ENCODE measurements at regions not wholly inside any gene's neighbourhood (a gene's known extent, or its start where the extent isn't known, plus 50 kb on each side); places are given as distances from the start of the nearest gene placed in this dataset.
A peak's percentile ranks its signal among the peaks of the same experiment; 100 is the strongest.

DNA sequence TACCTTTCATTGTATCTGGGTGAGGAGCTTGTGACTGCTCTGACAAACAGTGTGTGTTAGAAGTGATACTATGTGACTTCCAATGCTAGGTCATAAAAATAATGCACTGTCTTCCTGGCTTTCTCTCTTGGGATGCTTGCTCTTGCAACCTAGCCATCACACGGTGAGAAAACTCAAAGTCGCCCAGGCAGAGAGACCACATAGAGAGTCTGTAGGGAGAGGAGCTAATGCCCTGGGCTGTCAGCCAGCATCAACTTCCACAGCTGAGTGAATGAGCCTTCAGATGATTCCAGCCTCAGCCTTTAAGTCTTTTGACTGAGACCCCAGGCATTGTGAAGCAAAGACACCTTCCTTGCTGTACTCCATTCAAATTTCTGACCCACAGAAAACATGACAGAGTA lies 220.6 kb upstream of the SGO1 start:
- no peaks in the 10 kb centered on the region for H3K36me3 ChIP-seq (ENCODE audit: control insufficient read depth, insufficient read depth, low read length)
- ChIA-PET POLR2A (no interaction called here), CTCF (no interaction called here)
- DNase-seq (ENCODE audit: low read depth), result no peak
- no peaks in the 10 kb centered on the region for H3K27me3 ChIP-seq (ENCODE audit: control insufficient read depth, insufficient read depth, low read length)
- no peak overlapping the region for H3K4me3 ChIP-seq (ENCODE audit: low read depth, low read length)
- TF ChIP-seq, protein P1, sequence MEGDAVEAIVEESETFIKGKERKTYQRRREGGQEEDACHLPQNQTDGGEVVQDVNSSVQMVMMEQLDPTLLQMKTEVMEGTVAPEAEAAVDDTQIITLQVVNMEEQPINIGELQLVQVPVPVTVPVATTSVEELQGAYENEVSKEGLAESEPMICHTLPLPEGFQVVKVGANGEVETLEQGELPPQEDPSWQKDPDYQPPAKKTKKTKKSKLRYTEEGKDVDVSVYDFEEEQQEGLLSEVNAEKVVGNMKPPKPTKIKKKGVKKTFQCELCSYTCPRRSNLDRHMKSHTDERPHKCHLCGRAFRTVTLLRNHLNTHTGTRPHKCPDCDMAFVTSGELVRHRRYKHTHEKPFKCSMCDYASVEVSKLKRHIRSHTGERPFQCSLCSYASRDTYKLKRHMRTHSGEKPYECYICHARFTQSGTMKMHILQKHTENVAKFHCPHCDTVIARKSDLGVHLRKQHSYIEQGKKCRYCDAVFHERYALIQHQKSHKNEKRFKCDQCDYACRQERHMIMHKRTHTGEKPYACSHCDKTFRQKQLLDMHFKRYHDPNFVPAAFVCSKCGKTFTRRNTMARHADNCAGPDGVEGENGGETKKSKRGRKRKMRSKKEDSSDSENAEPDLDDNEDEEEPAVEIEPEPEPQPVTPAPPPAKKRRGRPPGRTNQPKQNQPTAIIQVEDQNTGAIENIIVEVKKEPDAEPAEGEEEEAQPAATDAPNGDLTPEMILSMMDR (IDR thresholded peaks at IDR 0.05; ENCODE audit: insufficient read depth, low read depth, low read length), result no peak

DNA sequence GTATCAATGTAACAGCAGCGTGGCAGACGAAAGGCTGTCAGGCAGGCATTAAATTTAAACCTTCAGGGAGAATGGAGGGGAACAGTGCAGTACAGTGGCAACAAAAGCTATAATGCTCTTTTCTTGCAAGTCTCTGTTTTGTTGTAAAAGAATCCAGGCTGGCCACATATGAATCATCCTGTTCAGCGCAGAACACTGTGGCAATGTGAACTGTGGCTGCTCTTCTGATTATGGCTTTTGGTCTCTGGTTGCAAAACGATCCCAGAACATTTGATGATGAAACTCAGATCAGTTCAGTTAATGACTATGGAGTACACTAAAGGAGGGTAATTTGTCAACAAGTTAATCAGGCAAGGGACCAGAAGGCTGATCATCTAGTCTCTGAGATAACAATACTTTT lies 219.7 kb upstream of the SGO1 start:
- no peak overlapping the region for H3K4me3 ChIP-seq (ENCODE audit: low read depth, low read length)
- peak; percentile 24 for DNase-seq (ENCODE audit: low read depth)
- H3K27me3 ChIP-seq (ENCODE audit: control insufficient read depth, insufficient read depth, low read length), result no peaks in the 10 kb centered on the region
- no peaks in the 10 kb centered on the region for H3K36me3 ChIP-seq (ENCODE audit: control insufficient read depth, insufficient read depth, low read length)
- ChIA-PET POLR2A (no interaction called here), CTCF (no interaction called here)
- TF ChIP-seq, protein P1 (IDR thresholded peaks at IDR 0.05; ENCODE audit: insufficient read depth, low read depth, low read length), result no peak

GRCh38 chr3:20405231-20405630 lies 219.2 kb upstream of the SGO1 start:
- POLR2A ChIA-PET, result no interaction called here
- DNase-seq (ENCODE audit: low read depth), result no peak
- Histone ChIP-seq H3K4me3 (ENCODE audit: low read depth, low read length) (no peak overlapping the region), H3K27me3 (ENCODE audit: control insufficient read depth, insufficient read depth, low read length) (no peaks in the 10 kb centered on the region), H3K36me3 (ENCODE audit: control insufficient read depth, insufficient read depth, low read length) (no peaks in the 10 kb centered on the region)
- CTCF ChIA-PET, result interaction anchor here (1.1 kb wide), 1 partner anchor 19 kb away, joined by 3 read pairs; no protein-coding TSS in a partner anchor
- TF ChIP-seq, protein P1 (IDR thresholded peaks at IDR 0.05; ENCODE audit: insufficient read depth, low read depth, low read length), result no peak

- TF ChIP-seq, protein P1 (IDR thresholded peaks at IDR 0.05; ENCODE audit: insufficient read depth, low read depth, low read length), result no peak
- no peaks in the 10 kb centered on the region for H3K36me3 ChIP-seq (ENCODE audit: control insufficient read depth, insufficient read depth, low read length)
- ChIA-PET CTCF (interaction anchor here (1.1 kb wide), 1 partner anchor 19 kb away, joined by 3 read pairs; no protein-coding TSS in a partner anchor), POLR2A (no interaction called here)
- H3K27me3 ChIP-seq (ENCODE audit: control insufficient read depth, insufficient read depth, low read length), result no peaks in the 10 kb centered on the region
- no peak overlapping the region for H3K4me3 ChIP-seq (ENCODE audit: low read depth, low read length)
- no peak for DNase-seq (ENCODE audit: low read depth)
Measured at GRCh38 chr3:20404741-20405100, 218.7 kb upstream of the SGO1 start.

DNA sequence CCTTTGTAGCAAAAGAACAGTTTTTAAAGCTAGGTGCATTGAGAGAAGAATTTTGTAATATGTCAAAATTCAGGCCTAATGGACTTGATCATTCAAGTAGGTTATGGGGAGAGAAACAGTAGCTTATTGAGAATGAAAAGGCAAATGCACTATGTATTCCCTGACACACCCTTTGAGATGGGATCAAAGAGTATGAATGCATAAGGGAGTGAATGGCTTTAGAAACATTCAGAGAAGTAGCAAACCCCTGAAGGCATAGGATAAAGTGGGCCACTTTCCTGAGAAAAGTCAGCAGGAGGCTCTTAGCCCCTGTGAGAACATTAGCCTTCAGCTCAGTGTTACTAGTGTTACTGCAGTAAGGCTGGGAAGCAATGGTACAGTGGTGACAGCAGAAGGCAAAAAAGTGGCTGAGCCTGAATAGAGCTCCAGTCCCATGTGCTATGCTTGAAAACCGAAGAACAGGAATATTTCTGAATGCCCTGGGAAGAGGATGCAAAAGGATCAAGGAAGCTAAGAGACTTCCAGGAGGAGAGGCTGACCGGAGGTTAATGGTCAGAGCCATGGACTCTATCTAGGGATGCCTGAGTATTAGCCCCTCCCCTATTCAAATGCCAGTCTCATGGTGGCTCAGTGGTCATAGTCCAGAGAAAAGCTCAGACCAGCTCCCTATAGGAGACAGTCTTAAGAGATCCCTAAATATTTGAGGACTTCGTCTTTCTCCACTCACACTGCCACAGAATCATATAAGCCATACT lies 218.2 kb upstream of the SGO1 start:
- POLR2A ChIA-PET, result no interaction called here
- TF ChIP-seq, protein P1 (IDR thresholded peaks at IDR 0.05; ENCODE audit: insufficient read depth, low read depth, low read length), result no peak
- CTCF ChIA-PET, result interaction anchor here (1.1 kb wide), 1 partner anchor 18 kb away, joined by 3 read pairs; no protein-coding TSS in a partner anchor
- H3K36me3 ChIP-seq (ENCODE audit: control insufficient read depth, insufficient read depth, low read length), result no peaks in the 10 kb centered on the region
- H3K4me3 ChIP-seq (ENCODE audit: low read depth, low read length), result no peak overlapping the region
- H3K27me3 ChIP-seq (ENCODE audit: control insufficient read depth, insufficient read depth, low read length), result no peaks in the 10 kb centered on the region
- DNase-seq (ENCODE audit: low read depth), result no peak

Data from BJ (cell line).